Thymus (tissue), 11 donors: ENCODE measurements at regions not wholly inside any gene's neighbourhood (a gene's known extent, or its start where the extent isn't known, plus 50 kb on each side); places are given as distances from the start of the nearest gene placed in this dataset.

ENCODE experiments used
- DNase-seq, 9 donors: peaks; one replicate each; pipeline ENCODE4 v3.0.0-alpha.2; 2013; ENCODE audit warnings: low spot score in 9 of 9, low read depth in 6 of 9, missing footprints in 1 of 9
- H3K27ac ChIP-seq, 2 donors: one replicate each; pipeline ENCODE4 v1.5.1; 2013; ENCODE audit warnings: control low read depth in 1 of 2, low read depth in 1 of 2, low read length in 1 of 2, mild to moderate bottlenecking in 1 of 2, moderate library complexity in 1 of 2
- H3K27me3 ChIP-seq, 2 donors: one replicate each; pipeline ENCODE4 v1.5.1; 2013; ENCODE audit warnings: low read length in 1 of 2; ENCODE audit not compliant: control insufficient read depth in 2 of 2, insufficient read depth in 1 of 2
- H3K36me3 ChIP-seq, 2 donors: one replicate each; pipeline ENCODE4 v1.5.1; 2013; ENCODE audit warnings: low read length in 1 of 2, mild to moderate bottlenecking in 1 of 2, moderate library complexity in 1 of 2; ENCODE audit not compliant: control insufficient read depth in 2 of 2, insufficient read depth in 2 of 2
- H3K4me1 ChIP-seq, 2 donors: one replicate each; pipeline ENCODE4 v1.5.1; 2013; ENCODE audit warnings: low read length in 2 of 2; ENCODE audit not compliant: control insufficient read depth in 2 of 2, insufficient read depth in 2 of 2
- H3K4me3 ChIP-seq, 2 donors: one replicate each; pipeline ENCODE4 v1.5.1; 2013; ENCODE audit warnings: low read length in 2 of 2, control low read depth in 1 of 2, mild to moderate bottlenecking in 1 of 2
- H3K9me3 ChIP-seq, 2 donors: one replicate each; pipeline ENCODE4 v1.5.1; 2013; ENCODE audit warnings: low read length in 1 of 2, mild to moderate bottlenecking in 1 of 2; ENCODE audit not compliant: control insufficient read depth in 2 of 2, insufficient read depth in 1 of 2
- WGBS: extraction: QIAGEN DNeasy Blood & Tissue Kit; methylation state at CpG from one replicate; pipeline ENCODE4 v1.1.7; 2013; 5-methylcytosine and 5-hydroxymethylcytosine counted together
- donor health status: healthy.

DNA sequence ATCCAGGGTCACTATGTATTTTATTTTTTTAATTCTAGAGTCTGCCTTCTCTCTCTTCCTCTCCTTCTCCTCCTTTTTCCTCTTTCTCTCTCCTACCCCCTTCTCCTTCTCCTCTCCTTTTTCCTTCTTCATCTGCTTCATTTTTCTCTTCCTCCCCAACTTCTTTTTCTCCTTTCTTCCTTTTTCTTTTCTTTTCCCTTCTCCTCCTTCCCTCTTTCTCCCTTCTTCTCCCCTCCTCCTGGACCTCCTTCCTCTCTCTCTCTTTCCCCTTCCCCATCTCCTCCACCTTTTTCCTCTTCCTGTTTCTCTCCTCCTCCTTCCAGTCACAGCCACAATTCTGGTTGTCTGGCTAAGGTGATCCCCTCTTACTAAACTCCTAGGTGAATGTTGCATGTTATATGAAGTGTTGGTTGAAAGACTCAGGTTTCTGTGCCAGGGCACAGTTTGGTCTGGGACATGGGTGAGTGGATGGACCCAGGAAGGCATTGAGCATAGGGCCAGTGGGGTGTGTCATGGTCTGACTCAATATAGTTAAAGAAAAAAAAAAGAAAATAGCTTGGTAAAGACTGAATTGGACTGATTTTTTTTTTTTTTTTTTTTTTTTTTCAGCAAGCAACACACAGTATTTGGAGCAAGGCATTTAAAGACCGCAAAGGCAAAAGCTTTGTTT, 266.9 kb downstream of the TGFB2 start:
- Histone ChIP-seq H3K4me3 (no peak overlapping the region), H3K36me3 (no peaks in the 10 kb centered on the region), H3K9me3 (no peaks in the 10 kb centered on the region), H3K27me3 (no peaks in the 10 kb centered on the region), H3K4me1 (no peaks in the 10 kb centered on the region), H3K27ac (no peak overlapping the region)
- DNase-seq: no peak
- 93% methylated on average over 1 of the region's 1 CpG for WGBS

DNA sequence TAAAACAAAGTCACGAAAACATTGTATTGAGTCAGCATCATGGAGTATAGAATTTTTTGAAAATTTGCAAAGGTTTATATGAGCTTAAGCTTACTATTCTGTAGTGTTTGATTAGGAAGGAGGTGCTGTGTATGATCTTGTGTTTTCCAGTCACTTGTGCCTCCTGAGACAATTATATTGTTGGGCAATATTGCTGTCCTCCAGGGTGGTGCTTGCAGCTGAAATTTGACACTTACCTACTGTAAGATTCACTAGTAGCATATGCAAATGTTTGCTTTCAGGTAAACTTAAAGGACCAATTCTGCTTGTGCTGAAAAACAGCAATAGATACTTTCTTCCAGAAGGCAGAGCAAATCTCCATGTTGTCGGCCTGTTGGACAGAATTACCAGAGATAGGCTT, 268.0 kb downstream of the TGFB2 start:
- Histone ChIP-seq H3K4me3 (no peak overlapping the region), H3K36me3 (no peaks in the 10 kb centered on the region)
- 96% methylated on average over 2 of the region's 2 CpGs for WGBS

DNA sequence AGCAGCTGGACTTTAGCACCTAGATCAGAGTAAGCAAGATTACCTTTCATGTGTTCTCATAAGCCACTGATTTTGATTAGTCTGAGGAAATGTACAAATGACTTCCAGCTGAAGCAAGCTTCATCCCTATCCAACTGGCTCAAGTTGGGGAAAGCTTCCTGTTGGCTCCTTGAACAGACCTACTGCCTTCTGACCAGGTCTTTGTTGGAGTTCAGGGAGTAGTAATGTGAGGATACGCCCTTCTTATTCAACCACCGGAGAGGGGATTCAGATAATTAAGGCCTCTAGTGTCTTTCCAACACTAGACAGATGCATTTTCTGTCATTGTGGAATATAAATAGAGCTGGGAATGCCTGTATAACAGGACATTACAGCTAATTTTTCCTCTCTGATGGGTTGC, 268.9 kb downstream of the TGFB2 start:
- no peak for DNase-seq
- Histone ChIP-seq H3K36me3 (no peaks in the 10 kb centered on the region), H3K4me3 (no peak overlapping the region), H3K27me3 (no peaks in the 10 kb centered on the region), H3K27ac (no peak overlapping the region), H3K9me3 (no peaks in the 10 kb centered on the region), H3K4me1 (no peaks in the 10 kb centered on the region)
- WGBS: over 99% methylated on average over 2 of the region's 2 CpGs

More for the DNA sequence above, 268.0 kb downstream of the TGFB2 start:
- DNase-seq: no peak
- Histone ChIP-seq H3K9me3 (no peaks in the 10 kb centered on the region), H3K27ac (no peak overlapping the region), H3K27me3 (no peaks in the 10 kb centered on the region), H3K4me1 (no peaks in the 10 kb centered on the region)

DNA sequence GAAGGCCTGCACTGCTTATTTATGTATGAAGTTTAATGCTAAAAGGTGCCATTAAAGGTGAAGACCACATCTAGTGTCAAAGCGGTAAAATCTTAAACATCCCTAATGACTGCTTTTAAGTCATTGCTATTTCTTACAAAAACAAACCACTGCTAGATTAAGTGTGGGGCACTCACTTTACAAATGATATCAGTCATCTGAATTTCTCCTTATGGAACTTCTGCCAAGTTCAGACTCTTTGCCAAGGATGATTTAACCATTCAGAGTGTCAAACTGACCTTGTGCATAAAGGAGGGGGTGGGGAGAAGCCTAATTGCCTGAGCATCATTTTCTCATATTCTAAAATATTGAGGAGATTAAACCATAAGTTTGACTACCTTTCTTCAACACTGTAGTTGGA, 271.5 kb downstream of the TGFB2 start:
- Histone ChIP-seq H3K4me1 (no peaks in the 10 kb centered on the region), H3K36me3 (no peaks in the 10 kb centered on the region), H3K9me3 (no peaks in the 10 kb centered on the region), H3K27me3 (no peaks in the 10 kb centered on the region), H3K4me3 (no peak overlapping the region), H3K27ac (no peak overlapping the region)
- 97% methylated on average over 1 of the region's 1 CpG for WGBS
- DNase-seq: no peak

DNA sequence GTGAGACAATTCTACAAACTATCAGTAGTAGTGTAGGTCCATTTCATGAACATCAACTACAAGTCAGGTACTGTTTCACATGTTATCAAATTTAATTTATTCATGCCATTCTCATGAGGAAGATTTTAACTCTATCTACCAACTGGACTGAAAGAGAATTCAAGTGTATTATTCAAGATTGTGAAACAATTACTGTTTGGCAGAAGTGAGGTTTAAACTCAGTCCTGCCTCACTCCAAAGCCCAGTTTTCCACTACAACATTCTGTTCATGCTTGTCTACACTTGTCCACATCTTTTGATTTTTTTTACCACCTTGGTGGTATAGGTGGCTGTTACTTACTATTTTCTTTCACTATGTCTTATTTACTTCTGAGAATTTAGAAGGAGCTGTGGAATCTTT, 272.9 kb downstream of the TGFB2 start:
- H3K27ac ChIP-seq: no peak overlapping the region
- H3K9me3 ChIP-seq: no peaks in the 10 kb centered on the region
- DNase-seq: no peak
- H3K27me3 ChIP-seq: no peaks in the 10 kb centered on the region
- no peaks in the 10 kb centered on the region for H3K4me1 ChIP-seq
- no peaks in the 10 kb centered on the region for H3K36me3 ChIP-seq
- no peak overlapping the region for H3K4me3 ChIP-seq

DNA sequence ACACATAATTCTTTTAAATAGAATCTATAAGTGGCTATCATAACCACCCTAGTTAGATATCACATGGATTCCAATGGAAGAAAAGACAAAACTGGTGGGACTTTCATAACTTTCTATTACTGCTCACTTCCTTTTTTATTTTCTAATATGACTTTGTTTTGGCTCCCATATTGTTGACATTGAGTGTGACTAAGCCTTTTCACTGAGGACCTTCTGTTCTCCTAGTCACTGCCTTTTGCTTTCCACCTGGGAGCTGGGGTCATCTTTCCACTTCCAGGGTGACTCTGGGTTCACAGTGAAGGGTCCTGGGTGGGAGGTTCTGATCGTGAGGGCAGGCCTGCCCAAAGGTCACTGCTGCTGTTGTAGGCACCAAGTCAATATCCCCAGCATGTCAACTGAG, 275.8 kb downstream of the TGFB2 start:
- Histone ChIP-seq H3K36me3 (no peaks in the 10 kb centered on the region), H3K4me3 (no peak overlapping the region), H3K4me1 (no peaks in the 10 kb centered on the region), H3K27ac (no peak overlapping the region), H3K9me3 (no peaks in the 10 kb centered on the region), H3K27me3 (no peaks in the 10 kb centered on the region)
- no peak for DNase-seq
- 92% methylated on average over 1 of the region's 1 CpG for WGBS

DNA sequence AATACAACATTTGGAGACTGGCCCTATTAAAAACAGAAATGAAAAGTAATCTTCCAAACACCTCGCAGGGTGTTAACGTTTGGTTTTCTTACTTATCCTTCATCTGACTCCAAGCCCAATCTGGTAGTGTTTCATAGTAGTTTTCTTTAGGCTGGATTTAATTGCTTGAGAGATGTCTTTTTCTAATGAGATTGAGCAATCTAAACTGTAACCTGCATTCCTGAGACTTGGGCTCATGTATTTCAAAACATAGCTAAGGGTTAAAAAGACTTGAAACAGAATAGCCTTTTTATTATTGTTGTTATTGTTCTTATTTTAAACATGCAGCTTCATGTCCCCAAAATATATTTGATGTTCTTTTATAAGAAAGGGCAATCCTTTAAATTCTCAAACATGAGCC, 278.9 kb downstream of the TGFB2 start:
- H3K4me1 ChIP-seq: no peaks in the 10 kb centered on the region
- H3K36me3 ChIP-seq: no peaks in the 10 kb centered on the region
- no peaks in the 10 kb centered on the region for H3K27me3 ChIP-seq
- WGBS: 89% methylated on average over 2 of the region's 2 CpGs
- DNase-seq: no peak
- H3K9me3 ChIP-seq: no peaks in the 10 kb centered on the region
- H3K27ac ChIP-seq: no peak overlapping the region
- H3K4me3 ChIP-seq: no peak overlapping the region

DNA sequence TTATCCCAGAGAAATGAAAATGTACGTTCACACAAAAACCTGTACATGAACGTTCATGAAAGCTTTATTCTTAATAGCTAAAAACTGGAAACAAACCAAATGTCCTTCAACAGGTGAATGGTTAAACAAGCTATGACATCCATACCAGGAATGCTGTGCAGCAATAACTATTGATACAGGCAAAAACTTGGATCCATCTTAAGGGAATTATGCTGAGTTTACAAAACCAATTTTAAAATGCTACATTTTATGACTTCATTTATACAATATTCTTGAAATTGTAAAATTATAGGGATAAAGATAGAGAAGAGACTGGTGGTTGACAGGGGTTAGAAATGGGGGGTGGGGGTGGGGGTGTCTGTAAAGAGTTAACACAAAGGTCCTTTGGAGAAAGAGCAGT, 280.3 kb downstream of the TGFB2 start:
- H3K27me3 ChIP-seq: no peaks in the 10 kb centered on the region
- H3K9me3 ChIP-seq: no peaks in the 10 kb centered on the region
- H3K27ac ChIP-seq: no peak overlapping the region
- WGBS: 97% methylated on average over 2 of the region's 2 CpGs
- no peak overlapping the region for H3K4me3 ChIP-seq
- no peaks in the 10 kb centered on the region for H3K36me3 ChIP-seq
- DNase-seq: no peak
- no peaks in the 10 kb centered on the region for H3K4me1 ChIP-seq

DNA sequence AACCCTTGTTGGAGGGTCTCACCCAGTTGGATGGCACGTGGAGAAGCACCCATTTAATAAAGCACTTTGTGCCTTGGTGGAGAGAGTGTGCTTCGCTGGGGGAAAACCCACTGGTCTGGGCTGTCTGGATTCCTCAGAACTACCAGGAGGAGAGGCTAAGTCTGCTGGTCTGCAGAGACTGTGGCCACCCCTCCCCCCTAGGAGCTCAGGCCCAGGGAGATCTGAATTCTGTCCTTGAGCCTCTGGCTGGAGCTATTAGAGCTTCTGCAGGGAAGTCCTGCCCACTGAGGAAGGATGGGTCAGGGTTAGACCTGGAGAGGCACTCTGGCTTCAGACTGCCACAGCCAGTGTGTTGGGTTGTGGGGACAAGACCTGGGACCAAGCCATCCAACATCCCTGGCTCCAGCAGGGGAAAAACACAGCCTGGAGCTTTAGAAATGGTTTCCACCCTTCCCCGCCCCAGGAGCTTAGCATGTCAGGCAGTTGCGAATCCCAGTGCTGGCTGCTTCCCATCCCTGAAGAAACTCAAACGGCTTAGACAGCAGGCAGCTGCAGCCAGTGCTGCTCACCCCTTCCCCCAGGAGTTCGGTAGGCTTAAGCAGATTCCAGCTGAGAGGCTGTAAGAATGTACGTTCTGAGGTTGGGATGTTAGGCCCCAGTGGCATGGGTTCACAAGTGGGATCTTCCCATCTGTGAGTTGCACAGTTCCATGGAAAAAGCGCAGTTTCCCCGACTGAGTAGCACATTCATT, 288.3 kb downstream of the TGFB2 start:
- DNase-seq: no peak
- Histone ChIP-seq H3K27me3 (no peaks in the 10 kb centered on the region), H3K4me3 (no peak overlapping the region), H3K36me3 (no peaks in the 10 kb centered on the region), H3K4me1 (no peaks in the 10 kb centered on the region), H3K27ac (no peak overlapping the region), H3K9me3 (peaks cover 0 to 15% of the 10 kb centered on the region in 2 donors)
- 83% methylated on average over 9 of the region's 9 CpGs for WGBS
